Activated CD8-positive, alpha-beta memory T cell treated with anti-CD3 and anti-CD28 coated beads for 24 hours (primary cell): ENCODE measurements at regions not wholly inside any gene's neighbourhood (a gene's known extent, or its start where the extent isn't known, plus 50 kb on each side); places are given as distances from the start of the nearest gene placed in this dataset.

ENCODE experiments used
- DNase-seq: peaks from one replicate; pipeline ENCODE4 v3.0.0-alpha.2; 2020

- DNase-seq = no peak
These were observed 316.5 kb upstream of the ZMIZ1 start for GRCh38 chr10:78752221-78752620.

GRCh38 chr10:78752708-78753107 lies 316.1 kb upstream of the ZMIZ1 start:
- DNase-seq = no peak

- DNase-seq = no peak
These were observed 314.3 kb upstream of the ZMIZ1 start for GRCh38 chr10:78754269-78755062.

- no peak for DNase-seq
These were observed 313.6 kb upstream of the ZMIZ1 start for GRCh38 chr10:78755063-78755701.

- DNase-seq = no peak
These were observed 312.8 kb upstream of the ZMIZ1 start for GRCh38 chr10:78755877-78756455.

- no peak for DNase-seq
These were observed 312.0 kb upstream of the ZMIZ1 start for GRCh38 chr10:78756604-78757343.

- DNase-seq = no peak
These were observed 311.3 kb upstream of the ZMIZ1 start for GRCh38 chr10:78757344-78757925.

GRCh38 chr10:78758176-78758575 lies 310.6 kb upstream of the ZMIZ1 start:
- no peak for DNase-seq

GRCh38 chr10:78759456-78760120 lies 309.2 kb upstream of the ZMIZ1 start:
- DNase-seq = no peak

- no peak for DNase-seq
These were observed 308.1 kb upstream of the ZMIZ1 start for GRCh38 chr10:78760463-78761310.

- DNase-seq = no peak
These were observed 307.4 kb upstream of the ZMIZ1 start for GRCh38 chr10:78761311-78761781.

GRCh38 chr10:78762086-78762630 lies 306.6 kb upstream of the ZMIZ1 start:
- DNase-seq = no peak

GRCh38 chr10:78763234-78763633 lies 305.5 kb upstream of the ZMIZ1 start:
- DNase-seq = no peak

GRCh38 chr10:78763651-78764395 lies 304.9 kb upstream of the ZMIZ1 start:
- DNase-seq = no peak

GRCh38 chr10:78764436-78764835 lies 304.3 kb upstream of the ZMIZ1 start:
- no peak for DNase-seq

- DNase-seq = no peak
These were observed 303.8 kb upstream of the ZMIZ1 start for GRCh38 chr10:78764846-78765430.

GRCh38 chr10:78765726-78766335 lies 302.9 kb upstream of the ZMIZ1 start:
- no peak for DNase-seq

- DNase-seq = no peak
These were observed 302.2 kb upstream of the ZMIZ1 start for GRCh38 chr10:78766603-78767002.

- DNase-seq = no peak
These were observed 300.5 kb upstream of the ZMIZ1 start for GRCh38 chr10:78768041-78768835.
